ENCODE measurements at regions not wholly inside any gene's neighbourhood (a gene's known extent, or its start where the extent isn't known, plus 50 kb on each side); places are given as distances from the start of the nearest gene placed in this dataset.

GRCh38 chrX:115889121-115889890 lies 281.2 kb upstream of the AGTR2 start:
- Histone ChIP-seq H3K9ac (ENCODE audit: low read depth, low read length, poor library complexity, severe bottlenecking) (no peak overlapping the region), H3K9me3 (ENCODE audit: insufficient read depth, low read depth, low read length) (no peaks in the 10 kb centered on the region), H2AFZ (ENCODE audit: low read length) (no peak overlapping the region), H3K4me3 (ENCODE audit: low read length, poor library complexity, severe bottlenecking) (no peak overlapping the region), H3K27me3 (ENCODE audit: insufficient read depth, low read length, poor library complexity, severe bottlenecking) (no peaks in the 10 kb centered on the region), H4K20me1 (ENCODE audit: insufficient read depth, low read length, poor library complexity, severe bottlenecking) (no peaks in the 10 kb centered on the region), H3K9me2 (replicated peaks; ENCODE audit: low read depth, low read length) (no peaks in the 10 kb centered on the region), H3K4me1 (ENCODE audit: insufficient read depth, low read length, poor library complexity, severe bottlenecking) (no peaks in the 10 kb centered on the region), H3F3A (ENCODE audit: low read depth) (no peaks in the 10 kb centered on the region), H3K4me2 (ENCODE audit: low read depth, low read length, poor library complexity, severe bottlenecking) (no peak overlapping the region), H3K79me2 (ENCODE audit: insufficient read depth, low read length) (no peaks in the 10 kb centered on the region), H3K36me3 (ENCODE audit: insufficient read depth, low read length) (no peaks in the 10 kb centered on the region)
- TF ChIP-seq, protein P1, sequence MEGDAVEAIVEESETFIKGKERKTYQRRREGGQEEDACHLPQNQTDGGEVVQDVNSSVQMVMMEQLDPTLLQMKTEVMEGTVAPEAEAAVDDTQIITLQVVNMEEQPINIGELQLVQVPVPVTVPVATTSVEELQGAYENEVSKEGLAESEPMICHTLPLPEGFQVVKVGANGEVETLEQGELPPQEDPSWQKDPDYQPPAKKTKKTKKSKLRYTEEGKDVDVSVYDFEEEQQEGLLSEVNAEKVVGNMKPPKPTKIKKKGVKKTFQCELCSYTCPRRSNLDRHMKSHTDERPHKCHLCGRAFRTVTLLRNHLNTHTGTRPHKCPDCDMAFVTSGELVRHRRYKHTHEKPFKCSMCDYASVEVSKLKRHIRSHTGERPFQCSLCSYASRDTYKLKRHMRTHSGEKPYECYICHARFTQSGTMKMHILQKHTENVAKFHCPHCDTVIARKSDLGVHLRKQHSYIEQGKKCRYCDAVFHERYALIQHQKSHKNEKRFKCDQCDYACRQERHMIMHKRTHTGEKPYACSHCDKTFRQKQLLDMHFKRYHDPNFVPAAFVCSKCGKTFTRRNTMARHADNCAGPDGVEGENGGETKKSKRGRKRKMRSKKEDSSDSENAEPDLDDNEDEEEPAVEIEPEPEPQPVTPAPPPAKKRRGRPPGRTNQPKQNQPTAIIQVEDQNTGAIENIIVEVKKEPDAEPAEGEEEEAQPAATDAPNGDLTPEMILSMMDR (conservative IDR thresholded peaks at IDR 0.05; ENCODE audit: low read length), result no peak
- TF ChIP-seq EZH2phosphoT487 (IDR thresholded peaks at IDR 0.05; ENCODE audit: borderline replicate concordance), result no peak

- Histone ChIP-seq H3K9me2 (replicated peaks; ENCODE audit: low read depth, low read length) (no peaks in the 10 kb centered on the region), H3F3A (ENCODE audit: low read depth) (no peaks in the 10 kb centered on the region), H3K27me3 (ENCODE audit: insufficient read depth, low read length, poor library complexity, severe bottlenecking) (no peaks in the 10 kb centered on the region), H3K79me2 (ENCODE audit: insufficient read depth, low read length) (no peaks in the 10 kb centered on the region), H3K36me3 (ENCODE audit: insufficient read depth, low read length) (no peaks in the 10 kb centered on the region), H4K20me1 (ENCODE audit: insufficient read depth, low read length, poor library complexity, severe bottlenecking) (no peaks in the 10 kb centered on the region), H3K4me2 (ENCODE audit: low read depth, low read length, poor library complexity, severe bottlenecking) (no peak overlapping the region), H3K4me1 (ENCODE audit: insufficient read depth, low read length, poor library complexity, severe bottlenecking) (no peaks in the 10 kb centered on the region), H2AFZ (ENCODE audit: low read length) (peak overlapping the region; percentile 80; the same call in 1 of the 2 replicates), H3K9ac (ENCODE audit: low read depth, low read length, poor library complexity, severe bottlenecking) (no peak overlapping the region), H3K4me3 (ENCODE audit: low read length, poor library complexity, severe bottlenecking) (no peak overlapping the region), H3K9me3 (ENCODE audit: insufficient read depth, low read depth, low read length) (no peaks in the 10 kb centered on the region)
- TF ChIP-seq, protein P1 (conservative IDR thresholded peaks at IDR 0.05; ENCODE audit: low read length), result no peak
- no peak for TF ChIP-seq EZH2phosphoT487 (IDR thresholded peaks at IDR 0.05; ENCODE audit: borderline replicate concordance)
Observed at GRCh38 chrX:115892056-115892708, 278.4 kb upstream of the AGTR2 start.

DNA sequence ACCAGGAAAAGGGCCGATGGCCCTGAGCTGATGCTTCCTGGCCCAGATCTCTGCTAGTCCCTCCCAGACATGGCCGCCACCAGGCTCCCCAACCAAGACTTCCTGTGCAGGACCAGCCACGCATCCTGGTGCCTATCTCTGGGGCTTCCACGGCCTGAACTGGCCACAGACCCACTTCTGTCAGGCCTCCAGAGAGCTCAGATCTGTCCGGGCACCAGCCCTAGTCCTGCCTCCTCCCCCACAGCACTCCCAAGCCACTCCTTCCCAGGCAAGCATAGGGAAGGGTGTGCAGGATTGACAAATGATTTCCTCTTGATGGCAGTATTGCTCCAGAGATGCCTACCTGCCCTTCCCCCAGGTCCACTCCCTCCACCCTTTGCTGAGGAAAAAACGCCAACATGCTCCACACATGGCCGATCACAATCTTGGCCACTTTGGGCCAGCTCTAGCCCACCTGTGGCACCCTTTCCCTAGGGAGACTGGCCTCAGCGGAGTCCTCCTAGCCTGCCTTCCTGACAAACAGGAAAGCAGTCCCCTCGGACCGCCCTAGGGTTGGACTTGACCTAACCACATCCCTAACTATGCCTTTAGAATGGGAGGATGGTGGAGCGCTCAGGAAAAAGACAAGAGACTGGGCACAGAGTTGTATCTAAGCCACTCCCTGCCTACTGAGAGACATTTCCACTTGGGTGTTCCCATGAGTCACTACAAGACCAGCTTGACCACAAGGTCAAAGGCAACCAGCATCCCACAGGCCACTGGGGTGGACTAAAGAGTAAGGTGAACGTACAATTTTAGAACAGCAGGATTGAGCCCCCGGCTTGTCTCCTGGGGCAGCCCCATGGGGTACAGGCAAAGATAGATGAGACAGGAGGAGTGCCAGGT lies 277.5 kb upstream of the AGTR2 start:
- no peaks in the 10 kb centered on the region for H3F3A ChIP-seq (ENCODE audit: low read depth)
- H2AFZ ChIP-seq (ENCODE audit: low read length), result peak overlapping the region; percentile 80; the same call in 1 of the 2 replicates
- no peaks in the 10 kb centered on the region for H3K4me1 ChIP-seq (ENCODE audit: insufficient read depth, low read length, poor library complexity, severe bottlenecking)
- H4K20me1 ChIP-seq (ENCODE audit: insufficient read depth, low read length, poor library complexity, severe bottlenecking), result no peaks in the 10 kb centered on the region
- H3K4me2 ChIP-seq (ENCODE audit: low read depth, low read length, poor library complexity, severe bottlenecking), result peak overlapping the region; percentile 68
- no peaks in the 10 kb centered on the region for H3K9me3 ChIP-seq (ENCODE audit: insufficient read depth, low read depth, low read length)
- no peaks in the 10 kb centered on the region for H3K27me3 ChIP-seq (ENCODE audit: insufficient read depth, low read length, poor library complexity, severe bottlenecking)
- no peaks in the 10 kb centered on the region for H3K9me2 ChIP-seq (replicated peaks; ENCODE audit: low read depth, low read length)
- TF ChIP-seq, protein P1 (conservative IDR thresholded peaks at IDR 0.05; ENCODE audit: low read length), result peak; percentile 41
- no peak for TF ChIP-seq EZH2phosphoT487 (IDR thresholded peaks at IDR 0.05; ENCODE audit: borderline replicate concordance)
- peak overlapping the region; percentile 32 for H3K9ac ChIP-seq (ENCODE audit: low read depth, low read length, poor library complexity, severe bottlenecking)
- peak overlapping the region; percentile 63 for H3K4me3 ChIP-seq (ENCODE audit: low read length, poor library complexity, severe bottlenecking)
- H3K36me3 ChIP-seq (ENCODE audit: insufficient read depth, low read length), result no peaks in the 10 kb centered on the region
- no peaks in the 10 kb centered on the region for H3K79me2 ChIP-seq (ENCODE audit: insufficient read depth, low read length)
